ENCODE measurements at regions not wholly inside any gene's neighbourhood (a gene's known extent, or its start where the extent isn't known, plus 50 kb on each side); places are given as distances from the start of the nearest gene placed in this dataset.

DNA sequence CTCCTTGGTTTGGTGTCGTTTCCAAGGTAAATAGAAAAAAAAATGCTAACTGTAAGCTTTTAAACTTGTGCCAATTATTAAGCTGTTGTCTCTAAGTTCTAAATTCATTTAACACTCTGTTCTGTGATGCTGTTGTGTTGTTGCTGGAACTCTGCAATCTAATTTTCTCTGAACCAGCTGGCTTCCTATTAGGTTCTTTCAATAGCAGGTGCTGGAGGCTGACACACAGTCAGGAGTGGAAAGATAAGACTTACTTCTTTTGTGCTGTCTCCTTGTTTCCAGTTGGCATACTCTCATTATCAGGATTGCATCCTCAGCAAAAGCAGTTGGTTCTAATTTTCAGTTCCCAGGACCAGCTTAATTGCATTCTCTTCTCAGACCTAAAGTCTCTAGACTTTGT is 1252.6 kb upstream of the NUDT12 start:
- H3K4me1 Mint-ChIP-seq (ENCODE audit: low read depth) = no peaks in the 10 kb centered on the region

GRCh38 chr5:104800440-104801048 is 1238.0 kb upstream of the NUDT12 start:
- Mint-ChIP-seq H3K27me3 (ENCODE audit: low read depth) (no peaks in the 10 kb centered on the region), H3K4me1 (ENCODE audit: low read depth) (no peaks in the 10 kb centered on the region)
- ATAC-seq = no peak

More for the DNA sequence above, 1252.6 kb upstream of the NUDT12 start:
- DNase-seq = no peak
- peaks cover 13% of the 10 kb centered on the region for H3K9me3 Mint-ChIP-seq
- H3K36me3 Mint-ChIP-seq (ENCODE audit: insufficient read depth) = no peaks in the 10 kb centered on the region
- no peak overlapping the region for H3K4me3 Mint-ChIP-seq
- no peaks in the 10 kb centered on the region for H3K27me3 Mint-ChIP-seq (ENCODE audit: low read depth)
- no peak for ATAC-seq

DNA sequence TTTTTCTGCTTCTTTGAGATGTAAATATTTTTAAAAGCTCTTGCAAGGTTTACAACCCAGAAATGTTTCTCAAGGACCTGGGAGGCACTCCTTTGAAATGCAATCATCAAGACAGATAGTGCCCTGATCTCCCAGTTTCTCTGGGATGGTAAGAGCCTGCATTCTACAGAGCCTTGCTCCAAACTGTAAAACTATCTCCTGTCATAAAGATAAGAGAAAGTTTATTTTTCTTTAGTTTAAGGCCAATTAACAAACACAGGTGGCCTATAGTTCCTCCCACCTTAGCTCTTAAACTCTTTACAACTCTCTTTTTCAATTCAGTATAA is 1231.1 kb upstream of the NUDT12 start:
- no peaks in the 10 kb centered on the region for H3K36me3 Mint-ChIP-seq (ENCODE audit: insufficient read depth)
- ATAC-seq (no peak), DNase-seq (no peak)
- H3K4me3 Mint-ChIP-seq = no peak overlapping the region
- no peaks in the 10 kb centered on the region for H3K4me1 Mint-ChIP-seq (ENCODE audit: low read depth)
- no peaks in the 10 kb centered on the region for H3K27me3 Mint-ChIP-seq (ENCODE audit: low read depth)
- no peaks in the 10 kb centered on the region for H3K9me3 Mint-ChIP-seq

More at GRCh38 chr5:104800440-104801048, 1238.0 kb upstream of the NUDT12 start:
- Mint-ChIP-seq H3K4me3 (no peak overlapping the region), H3K9me3 (peaks cover 11% of the 10 kb centered on the region), H3K36me3 (ENCODE audit: insufficient read depth) (no peaks in the 10 kb centered on the region)
- DNase-seq = no peak

DNA sequence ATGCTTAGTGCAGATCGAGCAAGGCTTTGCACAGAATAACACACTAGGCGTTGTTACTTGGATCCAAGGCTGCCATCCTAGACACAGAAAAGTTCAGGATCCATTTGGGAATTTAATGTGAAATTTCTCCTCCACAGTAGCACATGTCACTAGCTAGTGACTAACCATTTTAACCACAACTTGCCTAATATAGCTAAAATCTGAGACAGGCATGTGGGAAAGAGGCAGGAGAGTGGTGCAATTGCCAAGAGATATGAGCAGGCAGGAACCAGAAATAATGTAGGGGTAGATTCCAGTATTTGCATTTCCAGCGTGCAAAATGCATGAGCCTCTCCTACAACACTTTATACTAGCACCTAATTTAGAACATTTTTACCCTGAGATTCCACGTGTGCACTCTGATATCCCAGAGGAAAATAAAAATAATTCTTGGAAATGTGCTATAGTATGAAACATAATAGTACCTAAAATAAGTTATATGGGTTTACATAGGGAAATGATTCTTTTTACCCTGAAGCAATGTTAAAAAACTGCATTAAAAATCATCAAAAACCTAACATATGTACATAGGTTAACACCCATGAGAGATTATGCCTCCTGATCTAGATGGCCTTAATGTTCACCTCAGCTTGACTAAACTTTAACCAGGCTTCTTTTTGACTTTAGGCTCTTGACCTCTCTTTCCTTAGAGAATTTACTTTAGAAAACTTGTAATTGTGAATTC is 1230.6 kb upstream of the NUDT12 start:
- H3K4me1 Mint-ChIP-seq (ENCODE audit: low read depth) = no peaks in the 10 kb centered on the region

GRCh38 chr5:104789366-104789765 is 1226.8 kb upstream of the NUDT12 start:
- H3K4me3 Mint-ChIP-seq = no peak overlapping the region
- H3K4me1 Mint-ChIP-seq (ENCODE audit: low read depth) = no peaks in the 10 kb centered on the region
- peaks cover 9% of the 10 kb centered on the region for H3K9me3 Mint-ChIP-seq
- no peaks in the 10 kb centered on the region for H3K27me3 Mint-ChIP-seq (ENCODE audit: low read depth)
- DNase-seq (no peak), ATAC-seq (no peak)
- H3K36me3 Mint-ChIP-seq (ENCODE audit: insufficient read depth) = no peaks in the 10 kb centered on the region

More for the DNA sequence above, 1230.6 kb upstream of the NUDT12 start:
- no peaks in the 10 kb centered on the region for H3K9me3 Mint-ChIP-seq
- no peak for ATAC-seq
- H3K36me3 Mint-ChIP-seq (ENCODE audit: insufficient read depth) = no peaks in the 10 kb centered on the region
- H3K27me3 Mint-ChIP-seq (ENCODE audit: low read depth) = no peaks in the 10 kb centered on the region
- H3K4me3 Mint-ChIP-seq = no peak overlapping the region
- DNase-seq = no peak

DNA sequence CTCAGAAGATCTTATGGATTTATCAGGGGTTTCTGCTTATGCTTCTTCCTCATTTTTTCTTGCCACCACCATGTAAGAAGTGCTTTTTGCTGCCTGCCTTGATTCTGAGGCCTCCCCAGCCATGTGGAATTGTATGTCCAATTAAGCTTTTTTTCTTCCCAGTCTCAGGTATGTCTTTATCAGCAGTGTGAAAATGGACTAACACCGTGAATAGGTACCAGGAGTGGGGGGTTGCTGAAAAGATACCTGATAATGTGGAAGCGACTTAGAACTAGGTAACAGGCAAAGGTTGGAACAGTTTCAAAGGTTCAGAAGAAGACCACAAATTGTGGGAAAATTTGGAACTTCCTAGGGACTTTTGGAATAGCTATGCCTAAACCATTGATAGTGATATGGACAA is 1222.5 kb upstream of the NUDT12 start:
- no peak for ATAC-seq
- H3K4me1 Mint-ChIP-seq (ENCODE audit: low read depth) = no peaks in the 10 kb centered on the region

GRCh38 chr5:104774372-104774771 is 1211.8 kb upstream of the NUDT12 start:
- peaks cover 3% of the 10 kb centered on the region for H3K9me3 Mint-ChIP-seq
- H3K4me3 Mint-ChIP-seq = no peak overlapping the region
- H3K4me1 Mint-ChIP-seq (ENCODE audit: low read depth) = no peaks in the 10 kb centered on the region
- H3K36me3 Mint-ChIP-seq (ENCODE audit: insufficient read depth) = no peaks in the 10 kb centered on the region
- H3K27me3 Mint-ChIP-seq (ENCODE audit: low read depth) = no peaks in the 10 kb centered on the region
- no peak for DNase-seq
- no peak for ATAC-seq

More for the DNA sequence above, 1222.5 kb upstream of the NUDT12 start:
- Mint-ChIP-seq H3K9me3 (peaks cover 14% of the 10 kb centered on the region), H3K36me3 (ENCODE audit: insufficient read depth) (no peaks in the 10 kb centered on the region), H3K4me3 (no peak overlapping the region), H3K27me3 (ENCODE audit: low read depth) (no peaks in the 10 kb centered on the region)
- no peak for DNase-seq

- DNase-seq = no peak
- peaks cover 3% of the 10 kb centered on the region for H3K9me3 Mint-ChIP-seq
- no peak overlapping the region for H3K4me3 Mint-ChIP-seq
- no peaks in the 10 kb centered on the region for H3K36me3 Mint-ChIP-seq (ENCODE audit: insufficient read depth)
- H3K4me1 Mint-ChIP-seq (ENCODE audit: low read depth) = no peaks in the 10 kb centered on the region
- H3K27me3 Mint-ChIP-seq (ENCODE audit: low read depth) = no peaks in the 10 kb centered on the region
- no peak for ATAC-seq
These were observed 1201.6 kb upstream of the NUDT12 start for GRCh38 chr5:104764197-104764596.

GRCh38 chr5:104763216-104763615 is 1200.6 kb upstream of the NUDT12 start:
- H3K4me3 Mint-ChIP-seq = no peak overlapping the region
- DNase-seq (no peak), ATAC-seq (no peak)
- H3K9me3 Mint-ChIP-seq = peaks cover 3% of the 10 kb centered on the region
- H3K27me3 Mint-ChIP-seq (ENCODE audit: low read depth) = no peaks in the 10 kb centered on the region
- H3K36me3 Mint-ChIP-seq (ENCODE audit: insufficient read depth) = no peaks in the 10 kb centered on the region
- H3K4me1 Mint-ChIP-seq (ENCODE audit: low read depth) = no peaks in the 10 kb centered on the region

DNA sequence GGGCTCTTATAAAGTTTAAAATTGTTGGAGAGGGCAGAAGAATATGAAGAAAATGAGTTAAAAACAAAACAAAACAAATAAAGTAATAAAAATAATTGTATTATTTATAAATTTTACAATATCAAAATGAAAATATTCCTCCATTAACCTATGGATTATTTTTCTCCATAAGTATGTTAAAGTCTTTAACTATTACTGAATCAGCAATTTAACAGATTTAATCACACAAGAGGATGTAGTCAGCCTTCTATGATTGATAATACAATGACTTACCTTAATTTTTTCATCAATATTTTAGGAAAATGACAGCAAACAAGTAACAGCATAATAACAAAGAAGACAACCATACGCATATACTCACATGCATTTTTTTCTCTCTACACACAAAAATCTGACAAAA is 1195.3 kb upstream of the NUDT12 start:
- H3K27me3 Mint-ChIP-seq (ENCODE audit: low read depth) = no peaks in the 10 kb centered on the region
- H3K9me3 Mint-ChIP-seq = peaks cover 7% of the 10 kb centered on the region
- H3K4me3 Mint-ChIP-seq = no peak overlapping the region
- ATAC-seq = no peak
- H3K4me1 Mint-ChIP-seq (ENCODE audit: low read depth) = no peaks in the 10 kb centered on the region
- DNase-seq = no peak
- H3K36me3 Mint-ChIP-seq (ENCODE audit: insufficient read depth) = no peaks in the 10 kb centered on the region

- ATAC-seq = no peak
- H3K27me3 Mint-ChIP-seq (ENCODE audit: low read depth) = no peaks in the 10 kb centered on the region
- DNase-seq = no peak
- H3K4me1 Mint-ChIP-seq (ENCODE audit: low read depth) = no peaks in the 10 kb centered on the region
- peaks cover 10% of the 10 kb centered on the region for H3K9me3 Mint-ChIP-seq
- H3K4me3 Mint-ChIP-seq = no peak overlapping the region
- H3K36me3 Mint-ChIP-seq (ENCODE audit: insufficient read depth) = no peaks in the 10 kb centered on the region
These were observed 1193.2 kb upstream of the NUDT12 start for GRCh38 chr5:104755806-104756205.

DNA sequence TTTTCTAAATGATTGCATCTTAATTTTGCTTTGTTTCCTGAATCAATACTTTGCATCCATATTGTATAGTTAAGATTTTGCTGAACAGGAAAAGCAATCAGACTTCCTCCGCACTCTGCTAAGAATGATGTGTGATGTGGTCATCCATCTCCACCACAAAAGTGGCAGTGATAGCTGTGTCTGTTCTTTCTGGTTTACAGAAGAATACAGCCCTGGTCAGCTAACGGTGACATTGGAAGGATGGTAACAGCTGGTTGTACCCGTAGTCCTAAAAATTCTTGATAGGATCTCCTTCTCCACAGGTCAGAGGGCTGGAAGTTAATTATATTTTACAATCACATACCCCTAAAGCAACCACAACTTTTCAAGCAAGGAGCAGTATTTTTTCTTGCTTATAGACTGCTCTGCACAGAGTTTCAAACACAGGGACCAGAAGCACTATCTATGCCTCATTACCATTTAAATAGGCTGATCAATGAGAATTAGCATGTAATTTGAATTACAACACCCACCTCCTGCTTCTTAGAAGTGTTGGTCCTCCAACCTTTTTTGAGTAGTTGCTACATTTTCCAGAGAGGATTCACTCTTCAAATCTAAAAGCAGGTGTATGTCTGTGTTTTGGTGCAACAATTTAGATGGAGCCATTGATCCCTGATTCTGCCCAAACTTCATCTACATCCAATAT is 1191.9 kb upstream of the NUDT12 start:
- Mint-ChIP-seq H3K9me3 (peaks cover 10% of the 10 kb centered on the region), H3K27me3 (ENCODE audit: low read depth) (no peaks in the 10 kb centered on the region), H3K4me1 (ENCODE audit: low read depth) (no peaks in the 10 kb centered on the region), H3K4me3 (no peak overlapping the region), H3K36me3 (ENCODE audit: insufficient read depth) (no peaks in the 10 kb centered on the region)
- DNase-seq (no peak), ATAC-seq (no peak)

- ATAC-seq (no peak), DNase-seq (no peak)
- Mint-ChIP-seq H3K27me3 (ENCODE audit: low read depth) (no peaks in the 10 kb centered on the region), H3K4me3 (no peak overlapping the region), H3K4me1 (ENCODE audit: low read depth) (no peaks in the 10 kb centered on the region), H3K36me3 (ENCODE audit: insufficient read depth) (no peaks in the 10 kb centered on the region), H3K9me3 (peaks cover 10% of the 10 kb centered on the region)
These were observed 1189.4 kb upstream of the NUDT12 start for GRCh38 chr5:104751969-104752368.

- no peaks in the 10 kb centered on the region for H3K36me3 Mint-ChIP-seq (ENCODE audit: insufficient read depth)
- no peak overlapping the region for H3K4me3 Mint-ChIP-seq
- no peak for DNase-seq
- peaks cover 24% of the 10 kb centered on the region for H3K9me3 Mint-ChIP-seq
- H3K27me3 Mint-ChIP-seq (ENCODE audit: low read depth) = no peaks in the 10 kb centered on the region
- H3K4me1 Mint-ChIP-seq (ENCODE audit: low read depth) = no peaks in the 10 kb centered on the region
- no peak for ATAC-seq
These were observed 1177.3 kb upstream of the NUDT12 start for GRCh38 chr5:104739905-104740304.

- Mint-ChIP-seq H3K4me1 (ENCODE audit: low read depth) (no peaks in the 10 kb centered on the region), H3K4me3 (no peak overlapping the region), H3K27me3 (ENCODE audit: low read depth) (no peaks in the 10 kb centered on the region), H3K9me3 (peaks cover 24% of the 10 kb centered on the region), H3K36me3 (ENCODE audit: insufficient read depth) (no peaks in the 10 kb centered on the region)
- DNase-seq (no peak), ATAC-seq (no peak)
These were observed 1176.9 kb upstream of the NUDT12 start for GRCh38 chr5:104739503-104739902.
